ENCODE measurements at regions not wholly inside any gene's neighbourhood (a gene's known extent, or its start where the extent isn't known, plus 50 kb on each side); places are given as distances from the start of the nearest gene placed in this dataset.
A peak's percentile ranks its signal among the peaks of the same experiment; 100 is the strongest.

DNA sequence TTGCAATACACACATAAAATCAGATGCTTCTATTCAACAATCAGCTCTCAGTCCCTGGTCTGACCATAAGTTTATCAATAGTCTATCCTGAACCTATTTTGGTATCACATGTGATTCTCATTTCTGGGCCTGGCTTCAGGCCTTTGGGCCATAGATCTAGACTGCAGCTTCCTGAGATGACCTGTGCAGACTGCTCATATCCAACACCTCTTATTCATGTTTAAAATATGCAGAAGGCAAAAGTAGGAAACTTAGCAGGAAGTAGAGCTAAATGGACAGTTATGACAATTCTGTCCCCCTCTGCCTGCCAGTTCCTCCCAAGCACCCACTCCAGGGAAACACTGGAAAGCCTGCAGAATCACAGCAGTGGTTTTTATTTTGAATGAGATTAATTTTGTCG lies 53.3 kb downstream of the C7orf25 start:
- no peak for DNase-seq

DNA sequence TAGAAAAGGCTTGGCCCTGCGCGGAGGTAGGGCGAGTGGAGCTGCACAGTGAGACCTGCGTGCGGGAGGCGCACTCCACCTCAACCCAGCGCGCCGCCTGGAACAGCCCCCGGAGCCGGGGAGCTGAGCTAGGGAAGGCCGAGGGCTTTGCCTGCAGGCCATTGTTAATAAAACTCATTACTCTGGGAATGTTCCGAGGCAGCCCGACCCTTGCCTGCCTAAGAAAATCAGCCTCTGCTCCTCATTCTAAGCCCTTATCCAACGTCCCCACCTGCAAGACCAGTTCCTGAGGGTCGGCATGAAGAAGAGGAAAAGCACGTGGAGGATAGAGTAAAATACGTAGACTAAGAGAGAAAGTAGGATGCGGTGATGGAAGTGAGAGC lies 55.3 kb downstream of the C7orf25 start:
- DNase-seq: no peak

GRCh38 chr7:42854571-42855118 lies 57.2 kb downstream of the C7orf25 start:
- no peak for DNase-seq

- DNase-seq: no peak
Measured at GRCh38 chr7:42852531-42852930, 59.3 kb downstream of the C7orf25 start.

GRCh38 chr7:42843205-42843800 lies 68.6 kb downstream of the C7orf25 start:
- DNase-seq: peak; percentile 54

DNA sequence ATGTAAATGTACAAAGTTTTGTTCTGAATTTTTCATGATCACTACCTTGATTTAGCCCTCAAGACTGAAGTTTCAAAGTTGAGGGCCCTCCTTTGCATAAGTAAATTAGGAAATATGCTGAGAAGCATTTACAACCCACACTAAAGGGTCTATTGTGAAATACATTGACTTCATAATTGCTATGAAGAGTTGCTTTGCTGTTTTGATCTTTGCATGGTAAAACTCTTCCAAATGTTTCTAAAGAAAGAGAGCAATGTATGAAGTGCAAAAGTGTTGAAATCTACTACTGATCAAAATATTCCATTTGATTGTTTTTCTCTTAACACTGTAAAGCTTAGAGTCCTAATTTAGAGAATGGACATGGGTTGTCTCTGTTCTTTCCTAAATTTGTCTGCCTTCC lies 77.2 kb downstream of the C7orf25 start:
- no peak for DNase-seq

DNA sequence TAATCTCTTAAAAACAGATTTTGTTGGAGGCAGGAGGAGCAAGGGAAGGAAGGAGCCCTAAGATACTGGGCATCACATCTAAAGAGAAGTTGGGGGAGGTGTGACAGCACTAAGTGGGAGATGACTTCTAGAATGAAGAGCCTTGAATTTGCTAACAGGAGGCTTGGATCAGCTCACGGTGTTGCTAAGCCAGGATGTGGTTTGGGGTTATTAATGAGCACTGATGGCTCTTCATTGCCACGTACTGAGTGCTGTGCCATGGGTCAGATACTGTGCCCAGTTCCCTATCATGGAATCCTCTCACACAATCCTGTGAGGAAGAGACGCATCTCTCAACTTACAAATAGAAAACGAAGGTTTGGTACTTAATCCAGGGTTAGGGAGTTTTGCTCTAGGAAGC lies 78.5 kb downstream of the C7orf25 start:
- no peak for DNase-seq

GRCh38 chr7:42832667-42833066 lies 79.2 kb downstream of the C7orf25 start:
- DNase-seq: no peak

DNA sequence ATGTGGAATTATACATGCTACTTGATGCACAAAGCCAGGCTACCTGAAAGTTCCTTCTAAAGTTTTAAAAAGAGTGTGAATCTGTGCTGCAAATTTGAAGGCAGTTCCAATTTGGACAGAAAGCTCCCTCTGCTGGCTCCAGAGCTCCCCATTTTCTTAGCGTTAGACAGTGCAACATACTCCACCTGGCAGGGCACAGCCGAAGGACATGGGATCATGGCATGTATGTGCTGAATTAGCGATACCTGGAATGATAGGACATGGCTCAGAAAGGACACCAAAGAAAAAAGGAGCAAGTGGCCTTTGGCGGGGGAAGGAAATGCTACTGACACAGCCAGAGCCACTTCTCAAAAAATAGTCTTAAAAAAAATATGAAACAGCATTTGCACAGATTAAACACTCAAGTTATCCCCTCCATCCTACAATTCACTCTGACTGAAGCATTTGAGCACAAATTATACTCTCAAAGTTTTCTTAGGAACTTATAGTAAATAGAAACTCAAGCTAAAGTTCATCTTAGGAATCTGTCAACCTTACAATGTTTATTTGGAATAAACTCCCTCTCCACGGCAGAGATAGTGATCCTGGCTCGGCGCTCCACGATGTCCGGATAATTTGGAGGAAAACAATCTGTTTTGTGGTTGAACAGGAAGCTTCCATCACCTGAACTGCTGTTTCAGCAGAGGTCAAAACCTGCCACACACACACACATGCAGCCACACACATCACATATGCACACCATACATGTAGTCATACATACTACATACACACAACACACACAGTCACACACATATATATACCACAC lies 80.0 kb downstream of the C7orf25 start:
- peak; percentile 11 for DNase-seq

DNA sequence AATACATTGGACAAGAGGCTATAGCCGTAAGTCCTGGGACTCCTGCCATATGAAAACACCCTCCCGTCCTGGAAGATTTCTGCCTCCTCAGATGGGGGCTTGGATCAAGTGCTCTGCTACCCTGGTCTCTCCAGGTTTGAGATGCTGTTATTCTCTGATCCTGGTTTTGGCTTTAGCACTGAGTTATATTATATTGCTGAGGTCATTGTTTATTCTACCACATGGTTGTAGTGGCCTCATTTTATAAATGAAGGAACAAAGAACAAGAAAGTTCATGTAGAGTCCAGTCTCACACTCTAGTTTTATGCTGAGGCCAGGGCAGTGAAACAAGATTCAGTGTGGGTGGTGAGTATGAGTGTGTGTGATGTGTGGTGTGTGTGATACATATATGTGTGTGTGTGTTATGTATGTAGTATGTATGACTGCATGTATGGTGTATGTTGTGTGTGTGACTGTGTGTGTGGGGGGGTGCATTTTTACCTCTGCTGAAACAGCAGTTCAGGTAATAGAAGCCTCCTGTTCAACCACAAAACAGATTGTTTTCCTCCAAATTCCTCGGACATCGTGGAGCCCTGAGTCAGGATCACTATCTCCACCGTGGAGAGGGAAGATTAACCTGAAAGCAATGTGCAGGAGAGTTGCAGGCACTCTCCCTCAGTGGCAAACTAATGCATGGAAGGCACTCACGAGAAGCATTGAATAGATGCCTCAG lies 80.7 kb downstream of the C7orf25 start:
- no peak for DNase-seq

DNA sequence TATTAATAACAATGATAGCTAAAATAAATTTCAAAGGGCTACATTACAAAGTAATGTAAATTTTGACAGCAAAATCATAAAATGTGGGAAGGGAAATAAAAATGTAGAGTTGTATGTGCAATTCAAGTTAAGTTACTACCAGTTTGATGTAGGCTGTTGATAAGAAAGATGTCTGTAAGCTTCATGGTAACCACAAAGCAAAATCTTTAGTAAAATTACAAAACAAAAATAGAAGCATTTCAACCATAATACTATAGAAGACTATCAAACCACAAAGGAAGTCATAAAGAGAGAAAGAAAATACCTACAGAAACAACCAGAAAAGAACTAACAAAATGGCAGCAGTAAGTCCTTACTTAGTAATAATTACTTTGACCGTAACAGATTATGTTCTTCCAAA lies 99.1 kb downstream of the C7orf25 start:
- no peak for DNase-seq

DNA sequence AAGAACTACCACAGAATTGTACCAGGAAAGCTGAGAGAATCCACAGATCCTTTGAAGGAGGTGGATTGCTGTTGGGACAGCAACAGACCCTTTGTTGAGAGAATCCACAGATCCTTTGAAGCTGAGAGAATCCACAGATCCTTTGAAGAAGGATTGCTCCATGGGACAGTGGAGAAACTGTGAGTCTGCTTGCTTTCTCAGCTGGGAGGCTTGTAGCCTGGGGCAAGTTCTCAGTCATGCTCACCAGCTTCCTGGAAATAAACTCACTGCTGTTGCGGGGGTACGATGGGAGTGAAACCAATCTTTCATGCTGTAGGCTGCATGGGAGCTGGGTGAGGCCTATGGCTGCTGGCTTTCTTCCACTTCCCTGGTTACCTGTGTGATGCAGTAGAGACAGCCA lies 106.3 kb downstream of the C7orf25 start:
- no peak for DNase-seq

DNA sequence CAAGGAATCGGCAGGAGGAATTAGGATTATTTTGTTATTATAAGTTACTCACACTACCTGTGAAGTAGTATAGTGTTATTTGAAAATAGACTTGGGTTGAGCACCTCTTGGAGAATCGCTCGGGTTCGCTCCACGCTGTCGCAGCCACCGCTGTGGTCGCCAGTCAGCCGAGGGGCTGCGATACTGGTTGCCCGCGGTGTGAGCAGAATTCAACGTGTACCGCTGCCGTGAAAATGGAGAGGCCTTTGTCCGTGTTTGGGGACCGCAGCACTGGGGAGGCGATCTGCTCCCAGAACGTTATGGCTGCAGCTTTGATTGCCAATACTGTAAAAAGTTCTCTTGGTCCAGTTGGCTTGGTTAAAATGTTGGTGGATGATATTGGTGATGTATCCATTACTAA lies 117.2 kb downstream of the C7orf25 start:
- DNase-seq: no peak

DNA sequence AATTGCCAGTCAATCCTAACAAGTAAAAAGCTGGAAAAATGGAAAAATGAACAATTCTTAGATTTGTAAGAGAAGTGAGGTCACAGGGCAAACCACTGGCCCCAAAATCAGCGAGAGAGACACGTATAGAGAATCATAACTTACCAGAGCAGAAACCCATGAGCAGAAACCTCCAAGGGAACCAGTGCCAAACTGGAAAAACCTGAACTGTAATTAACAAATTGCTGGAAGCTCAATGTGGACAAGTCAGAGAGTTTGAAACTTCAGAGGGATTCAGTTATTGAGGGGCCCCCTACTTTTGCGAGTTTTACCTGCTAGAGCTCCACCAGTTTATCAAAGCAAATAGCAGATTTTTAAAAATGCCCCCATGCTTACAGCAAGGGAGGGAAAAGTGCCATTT lies 119.0 kb downstream of the C7orf25 start:
- DNase-seq: no peak

DNA sequence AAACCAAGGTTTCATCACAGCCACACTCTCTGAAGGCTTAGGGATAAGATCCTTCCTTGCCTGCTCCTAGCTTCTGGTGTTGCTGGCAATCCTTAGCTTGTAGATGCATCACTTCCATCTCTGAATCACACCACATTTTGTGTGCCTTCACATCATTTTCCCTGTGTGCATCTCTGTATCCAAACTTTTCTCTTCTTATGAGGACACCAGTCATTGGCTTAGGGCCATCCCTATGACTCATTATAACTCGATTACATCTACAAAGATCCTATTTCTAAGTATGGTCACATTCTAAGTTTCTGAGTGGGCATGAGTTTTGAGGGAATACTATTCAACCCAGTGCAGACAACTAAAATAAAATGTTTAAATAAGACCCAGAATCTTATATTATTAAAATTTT lies 121.7 kb downstream of the C7orf25 start:
- DNase-seq: no peak

DNA sequence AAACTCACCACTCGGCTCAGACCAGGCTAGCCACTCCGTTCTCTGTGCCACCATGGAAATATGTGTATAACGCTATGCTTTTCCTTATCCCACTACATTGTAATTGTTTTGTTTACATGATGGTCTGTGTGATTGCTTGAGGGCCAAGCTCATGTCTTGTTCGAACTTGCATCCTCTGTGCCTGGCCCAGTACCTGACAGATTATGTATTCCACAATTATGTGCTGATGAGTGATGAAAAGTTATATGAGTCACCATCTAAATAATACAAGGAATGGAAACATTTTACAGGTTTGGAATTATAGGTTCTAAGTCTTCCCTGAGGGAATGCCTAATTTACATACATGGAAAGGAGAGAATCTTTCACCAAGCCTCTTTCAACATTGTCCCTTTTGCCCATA lies 137.4 kb downstream of the C7orf25 start:
- no peak for DNase-seq

DNA sequence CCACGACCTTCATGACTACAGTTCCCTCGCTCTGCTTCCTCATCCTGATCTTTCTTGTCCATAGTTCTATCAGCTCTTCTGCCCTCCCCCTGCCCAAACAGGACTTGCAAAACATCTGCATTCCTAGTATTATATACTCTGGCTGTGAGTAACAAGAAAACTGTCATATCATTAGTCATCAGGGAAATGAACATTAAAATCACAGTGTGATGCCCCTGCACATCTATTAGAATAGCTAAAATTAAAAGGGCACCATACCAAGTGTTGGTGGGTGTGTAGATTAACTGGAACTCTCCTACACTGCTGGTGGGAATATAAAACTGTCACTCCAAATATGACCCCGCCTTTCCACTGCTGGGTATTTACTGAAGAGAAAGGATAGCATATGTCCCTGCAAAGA lies 141.8 kb downstream of the C7orf25 start:
- DNase-seq: no peak

DNA sequence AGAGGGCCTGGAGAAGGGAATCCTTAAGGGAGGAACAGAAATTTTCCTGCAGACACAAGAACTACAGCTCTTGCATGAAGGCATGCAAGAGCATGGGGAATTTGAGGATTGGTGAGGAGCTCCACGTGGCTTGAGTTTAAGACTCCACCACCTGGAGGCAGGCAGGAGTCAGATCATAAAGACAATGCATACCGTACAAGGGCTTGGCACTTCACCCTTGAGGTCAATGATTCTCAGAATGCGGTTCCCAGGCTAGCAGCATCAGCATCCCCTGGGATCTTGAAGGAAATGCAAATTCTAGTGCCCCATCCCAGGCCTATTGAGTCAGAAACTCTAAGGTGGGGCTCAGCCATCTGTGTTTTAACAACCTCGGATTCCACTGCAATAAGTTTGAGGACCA lies 143.8 kb downstream of the C7orf25 start:
- DNase-seq: no peak

GRCh38 chr7:42766782-42767423 lies 145.0 kb downstream of the C7orf25 start:
- DNase-seq: no peak

GRCh38 chr7:42765931-42766330 lies 145.9 kb downstream of the C7orf25 start:
- DNase-seq: no peak

DNA sequence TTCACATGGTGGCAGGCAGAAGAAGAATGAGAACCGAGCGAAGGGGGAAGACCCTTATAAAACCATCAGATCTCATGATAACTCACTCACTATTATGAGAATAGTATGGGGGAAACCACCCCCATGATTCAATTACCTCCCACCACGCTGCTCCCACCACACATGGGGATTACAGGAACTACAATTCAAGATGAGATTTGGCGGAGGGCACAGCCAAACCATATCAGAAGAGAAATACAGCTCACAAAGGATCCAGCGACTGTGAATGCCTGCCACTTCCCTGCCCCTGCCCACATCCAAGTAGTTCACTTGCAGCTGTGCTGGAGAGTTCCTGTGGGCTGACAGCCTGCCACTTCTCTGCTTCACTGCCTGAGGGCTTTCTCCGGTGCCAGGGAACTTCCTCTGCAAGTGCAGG lies 148.7 kb downstream of the C7orf25 start:
- DNase-seq: no peak

DNA sequence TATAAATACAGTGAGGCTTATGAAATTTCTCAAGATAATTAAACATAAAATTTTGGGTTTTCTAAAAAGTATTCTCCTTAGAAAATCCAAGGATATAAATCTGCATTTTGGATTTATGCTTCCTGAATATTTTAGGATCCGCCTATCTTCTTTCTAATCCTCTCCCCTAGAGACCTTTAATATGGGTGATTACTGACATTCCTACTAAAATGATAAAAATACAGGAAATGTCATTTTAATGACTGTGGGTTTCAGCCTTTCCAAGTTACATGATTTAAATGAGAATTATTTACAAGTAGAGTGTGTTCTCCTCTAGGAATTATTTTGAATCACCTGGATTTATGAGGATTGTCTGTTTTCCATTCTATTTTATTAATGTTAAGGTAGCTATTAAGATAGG lies 150.4 kb downstream of the C7orf25 start:
- no peak for DNase-seq

DNA sequence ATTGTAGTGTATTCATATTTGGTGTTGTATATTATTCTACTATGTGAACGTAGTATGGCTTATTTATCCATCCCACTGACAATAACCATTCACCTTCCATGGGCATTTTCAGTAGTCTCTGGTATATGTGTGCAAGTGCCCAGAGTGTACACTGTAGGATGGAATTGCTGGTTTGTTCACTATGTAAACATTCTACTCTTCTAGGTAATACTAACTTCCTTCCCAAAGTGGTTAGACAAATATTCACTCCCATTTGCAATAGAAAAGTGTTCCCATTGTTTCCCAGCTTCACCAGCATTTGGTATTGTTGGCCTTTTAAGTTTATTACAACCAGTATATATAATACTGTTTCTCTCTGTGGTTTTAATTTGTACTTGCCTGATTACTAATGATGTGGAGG lies 153.7 kb downstream of the C7orf25 start:
- no peak for DNase-seq

Measured in NCI-H345 (cell line).